NOMO-1 (cell line): ENCODE measurements at regions not wholly inside any gene's neighbourhood (a gene's known extent, or its start where the extent isn't known, plus 50 kb on each side); places are given as distances from the start of the nearest gene placed in this dataset.
"Not testable (repeated sequence)": the region's sequence is repeated elsewhere in the genome, so short reads cannot be mapped to it uniquely, and the experiment has no call there.

Source experiments
- DNase-seq, 2 experiments: peaks; one replicate each; lab custom pipeline; 2025; ENCODE audit not compliant: unreplicated experiment in 2 of 2; lab: John Stamatoyannopoulos, UW

GRCh38 chr6:4658486-4658885, 117.7 kb upstream of the CDYL start:
- DNase-seq: no peak

GRCh38 chr6:4656106-4656505, 120.1 kb upstream of the CDYL start:
- DNase-seq: no peak

- no peak for DNase-seq
These were observed 120.8 kb upstream of the CDYL start for GRCh38 chr6:4655196-4656025.

GRCh38 chr6:4653141-4653540, 123.1 kb upstream of the CDYL start:
- DNase-seq: no peak

GRCh38 chr6:4651831-4652467, 124.3 kb upstream of the CDYL start:
- no peak for DNase-seq

- no peak for DNase-seq
These were observed 126.5 kb upstream of the CDYL start for GRCh38 chr6:4649728-4650127.

- peak in 1 of 2 experiments; percentile 2 for DNase-seq
These were observed 128.5 kb upstream of the CDYL start for GRCh38 chr6:4647414-4648365.

- no peak for DNase-seq
These were observed 130.4 kb upstream of the CDYL start for GRCh38 chr6:4645713-4646360.

GRCh38 chr6:4644996-4645395, 131.2 kb upstream of the CDYL start:
- no peak for DNase-seq

GRCh38 chr6:4641461-4641860, 134.7 kb upstream of the CDYL start:
- DNase-seq: no peak

- DNase-seq: no peak
These were observed 136.1 kb upstream of the CDYL start for GRCh38 chr6:4640139-4640538.

- DNase-seq: no peak
These were observed 137.6 kb upstream of the CDYL start for GRCh38 chr6:4638641-4639040.

GRCh38 chr6:4637691-4638433, 138.3 kb upstream of the CDYL start:
- no peak for DNase-seq

- no peak for DNase-seq
These were observed 139.4 kb upstream of the CDYL start for GRCh38 chr6:4636881-4637224.

- no peak for DNase-seq
These were observed 139.9 kb upstream of the CDYL start for GRCh38 chr6:4636191-4636880.

- no peak for DNase-seq
These were observed 140.5 kb upstream of the CDYL start for GRCh38 chr6:4635666-4636065.

- DNase-seq: no peak
These were observed 143.8 kb upstream of the CDYL start for GRCh38 chr6:4632421-4632820.

- not testable (repeated sequence) for DNase-seq
These were observed 146.4 kb upstream of the CDYL start for GRCh38 chr6:4629789-4630188.

GRCh38 chr6:4625557-4625956, 150.6 kb upstream of the CDYL start:
- no peak for DNase-seq

- DNase-seq: no peak
These were observed 151.5 kb upstream of the CDYL start for GRCh38 chr6:4624726-4625125.
